GM19372 (cell line): ENCODE measurements at regions not wholly inside any gene's neighbourhood (a gene's known extent, or its start where the extent isn't known, plus 50 kb on each side); places are given as distances from the start of the nearest gene placed in this dataset.
"Not testable (repeated sequence)": the region's sequence is repeated elsewhere in the genome, so short reads cannot be mapped to it uniquely, and the experiment has no call there.

Experiments
- ATAC-seq: cut with Tn5 transposase; IDR thresholded peaks from one replicate; pipeline ENCODE4 v1.9.1; 2021; ENCODE audit warnings: mild to moderate bottlenecking, low read depth, moderate library complexity; ENCODE audit not compliant: unreplicated experiment

GRCh38 chr7:131626643-131627042 lies 70.2 kb upstream of the PODXL start:
- ATAC-seq = no peak

DNA sequence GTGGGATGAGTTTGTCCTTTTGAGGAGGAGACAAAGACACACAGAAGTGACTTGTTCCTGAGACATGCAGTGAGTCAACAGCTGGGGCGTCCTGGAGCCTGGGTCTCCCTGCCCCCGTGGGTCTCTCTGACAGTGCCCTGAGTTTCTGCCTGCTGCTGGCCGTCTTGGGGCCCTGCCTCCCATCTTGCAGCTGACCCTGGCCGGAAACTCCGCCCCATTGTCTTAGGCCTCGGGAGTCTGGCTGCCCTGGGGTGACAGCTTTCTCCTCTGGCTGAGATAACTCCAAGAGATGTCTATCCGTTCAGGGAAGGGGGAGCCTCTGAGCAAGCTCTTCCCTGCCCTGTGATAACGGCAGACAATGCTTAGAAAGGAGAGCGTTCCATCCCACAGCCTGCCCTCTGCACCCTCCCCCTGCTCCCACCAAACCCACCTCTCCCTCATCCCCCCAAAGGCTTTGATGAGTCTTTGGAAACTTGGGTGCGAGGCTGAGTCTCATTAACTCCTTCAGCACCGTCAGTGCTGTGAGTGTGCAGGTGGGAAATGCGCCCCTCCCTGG lies 69.5 kb upstream of the PODXL start:
- no peak for ATAC-seq

GRCh38 chr7:131625345-131625744 lies 68.9 kb upstream of the PODXL start:
- not testable (repeated sequence) for ATAC-seq

- ATAC-seq = no peak
Measured at GRCh38 chr7:131624536-131624935, 68.1 kb upstream of the PODXL start.

GRCh38 chr7:131623154-131623553 lies 66.7 kb upstream of the PODXL start:
- no peak for ATAC-seq

- ATAC-seq = no peak
Measured at GRCh38 chr7:131621652-131622051, 65.2 kb upstream of the PODXL start.

DNA sequence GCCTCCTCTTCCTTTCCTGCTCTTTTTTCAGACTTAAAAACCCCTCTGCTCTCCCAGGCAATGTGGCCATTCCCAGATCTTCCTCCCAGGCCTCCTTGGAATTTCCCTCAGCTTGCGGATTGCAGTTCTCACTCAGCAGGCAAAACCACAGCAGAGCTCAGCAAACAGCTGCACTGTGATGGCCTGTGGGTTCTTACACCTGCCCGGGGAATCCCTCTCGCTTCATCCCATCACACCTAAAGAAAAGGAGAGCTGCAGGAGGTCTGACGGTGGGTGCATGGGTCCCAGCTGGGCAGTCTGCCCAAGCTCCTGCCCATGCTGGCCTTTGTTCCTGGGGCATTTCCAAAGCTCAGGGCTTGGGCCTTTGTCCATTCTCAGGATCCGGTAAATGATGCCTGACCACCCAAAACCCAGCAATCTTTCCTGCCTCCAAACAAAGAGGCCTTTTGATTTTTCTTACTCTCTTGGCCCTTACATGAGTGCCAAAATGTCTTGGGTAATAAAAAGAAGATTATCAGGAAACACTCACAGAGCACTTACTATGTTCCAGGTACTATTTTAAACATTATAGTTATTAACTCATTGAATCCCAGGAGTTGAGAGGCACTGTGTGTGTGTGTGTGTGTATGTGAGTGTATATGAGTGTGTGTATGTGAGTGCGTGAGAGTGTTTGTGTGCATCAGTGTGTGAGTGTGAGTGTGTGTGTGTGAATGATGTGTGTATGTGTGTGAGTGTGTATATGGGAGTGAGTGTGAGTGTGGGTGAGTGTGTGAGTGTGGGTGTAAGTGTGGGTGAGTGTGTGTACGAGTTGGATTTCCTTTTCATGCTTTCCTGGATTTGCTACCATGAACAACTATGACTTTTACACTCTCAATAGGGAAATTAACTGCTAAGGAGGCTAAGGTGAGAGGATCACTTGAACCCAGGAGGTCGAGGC lies 64.5 kb upstream of the PODXL start:
- ATAC-seq = no peak

DNA sequence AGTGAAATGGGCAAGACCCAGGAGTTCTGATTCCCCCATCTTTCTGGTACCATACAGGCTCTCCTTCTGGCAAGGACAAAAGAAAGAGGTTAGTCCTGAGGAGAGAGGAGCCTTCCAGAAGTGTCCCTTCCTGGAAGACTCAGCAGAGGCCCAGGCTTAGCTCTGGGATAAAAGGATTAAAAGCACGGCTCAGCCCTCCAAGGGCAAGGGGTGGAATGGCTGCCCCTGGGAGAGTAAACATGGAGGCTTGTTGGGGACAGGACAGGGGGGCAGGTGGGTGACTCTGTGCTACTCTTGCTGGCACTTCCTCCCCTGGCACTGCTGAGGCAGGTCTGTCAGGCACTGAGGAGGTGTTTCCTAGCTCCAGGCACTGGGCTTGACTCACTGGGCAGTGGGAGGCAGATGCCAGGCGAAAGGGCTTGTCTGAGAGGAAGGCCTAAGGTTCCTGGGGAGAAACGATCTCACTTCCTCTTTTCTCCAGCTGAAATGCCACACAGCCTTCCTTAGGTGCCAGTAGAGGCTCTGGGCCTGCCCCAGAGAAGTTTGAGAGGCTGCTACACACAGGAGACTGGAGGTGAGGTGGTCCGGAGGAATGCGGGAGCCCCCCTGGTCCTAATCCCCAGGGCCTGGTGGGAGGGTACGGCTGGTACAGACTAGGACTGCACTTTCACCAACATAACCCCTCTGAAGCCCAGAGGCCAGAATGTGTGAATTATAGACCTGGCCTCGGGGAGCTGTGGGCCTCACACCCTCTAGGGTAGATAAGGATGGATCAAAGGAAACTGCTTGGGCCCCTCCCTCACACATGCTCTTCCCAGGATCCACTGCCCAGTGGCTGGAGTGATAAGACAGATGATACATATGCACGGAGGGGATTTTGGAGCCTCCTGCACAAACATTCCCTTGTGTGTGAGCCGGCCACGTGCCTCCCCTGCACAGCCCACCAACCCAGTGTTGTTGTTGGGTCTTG lies 63.2 kb upstream of the PODXL start:
- no peak for ATAC-seq

GRCh38 chr7:131618391-131618790 lies 62.0 kb upstream of the PODXL start:
- ATAC-seq = no peak

DNA sequence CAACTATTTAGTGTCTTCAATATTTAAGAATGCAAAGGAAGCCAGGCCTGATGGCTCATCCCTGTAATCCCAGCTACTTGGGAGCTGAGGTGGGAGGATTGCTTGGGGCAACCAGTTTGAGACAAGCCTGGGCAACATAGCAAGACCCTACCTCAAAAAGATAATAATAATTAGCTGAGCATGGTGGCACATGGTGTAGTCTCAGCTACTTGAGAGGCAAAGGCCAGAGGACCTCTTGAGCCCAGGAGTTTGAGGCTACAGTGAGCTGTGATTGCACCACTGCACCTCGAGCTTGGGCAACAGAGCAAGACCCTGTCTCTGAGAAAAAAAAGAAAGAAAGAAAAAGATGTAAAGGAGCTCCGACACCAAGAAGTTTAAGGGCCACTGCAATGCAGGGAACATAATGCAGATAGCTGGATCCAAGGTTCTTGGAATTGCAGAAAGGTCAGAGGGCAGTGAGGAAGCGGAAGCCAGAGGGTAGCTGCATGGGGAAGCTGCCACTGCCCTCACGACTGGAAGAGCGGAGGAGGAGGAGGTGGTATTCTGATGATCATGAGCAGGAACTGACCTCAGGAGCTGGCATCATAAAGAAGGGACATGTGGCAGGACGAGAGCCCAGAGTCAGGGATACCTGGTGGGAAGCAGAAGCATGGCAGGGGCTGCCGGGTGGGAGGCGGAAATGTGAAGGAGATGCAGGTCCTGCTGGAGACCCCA lies 60.2 kb upstream of the PODXL start:
- no peak for ATAC-seq

DNA sequence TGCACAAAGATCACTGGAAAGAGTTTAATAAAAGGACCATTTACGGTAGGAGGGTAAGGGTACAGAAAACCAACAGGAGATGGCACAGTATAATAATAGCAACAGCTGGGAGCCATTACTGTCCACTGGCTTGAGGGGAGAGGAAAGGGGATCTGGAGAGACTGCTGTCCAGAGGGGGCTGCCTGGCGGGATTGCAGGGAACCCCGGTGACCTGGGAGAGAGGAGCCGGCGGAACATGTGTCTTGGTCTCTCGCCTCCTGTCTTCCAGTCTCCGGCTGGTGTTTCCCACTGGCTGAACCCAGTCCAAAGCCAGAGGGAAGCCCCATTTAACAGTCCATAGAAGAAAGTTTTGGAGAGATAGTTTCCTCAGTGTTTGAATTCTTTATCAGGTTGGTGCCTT lies 57.5 kb upstream of the PODXL start:
- ATAC-seq = no peak

DNA sequence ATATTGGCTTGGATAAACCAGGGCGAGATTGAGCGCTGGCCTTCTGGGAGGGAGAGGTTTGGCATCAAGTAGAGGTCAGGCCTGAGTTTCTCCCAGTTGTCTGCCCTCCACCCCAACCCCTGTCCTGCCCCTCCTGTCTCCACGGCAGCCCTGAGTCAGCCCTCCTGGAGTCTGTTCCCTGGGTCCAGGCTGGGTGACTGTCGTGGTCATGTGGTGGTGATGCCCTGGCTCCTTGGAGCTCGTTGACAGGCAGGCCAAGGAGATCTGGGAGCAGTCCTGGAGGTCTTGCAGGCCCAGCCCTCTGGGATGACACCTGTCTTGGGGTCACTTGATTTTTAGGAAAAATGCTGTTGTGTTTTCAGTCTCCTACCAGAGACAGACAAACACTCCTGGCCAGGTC lies 53.6 kb upstream of the PODXL start:
- ATAC-seq = no peak

GRCh38 chr7:131608116-131608500 lies 51.7 kb upstream of the PODXL start:
- ATAC-seq = no peak

GRCh38 chr7:131607291-131608115 lies 51.1 kb upstream of the PODXL start:
- ATAC-seq = no peak

- no peak for ATAC-seq
Measured at GRCh38 chr7:131606346-131607290, 50.2 kb upstream of the PODXL start.
